ENCODE measurements at regions not wholly inside any gene's neighbourhood (a gene's known extent, or its start where the extent isn't known, plus 50 kb on each side); places are given as distances from the start of the nearest gene placed in this dataset.

GRCh38 chr13:111434578-111435159, 114.2 kb downstream of the TEX29 start:
- TF ChIP-seq, protein P1, sequence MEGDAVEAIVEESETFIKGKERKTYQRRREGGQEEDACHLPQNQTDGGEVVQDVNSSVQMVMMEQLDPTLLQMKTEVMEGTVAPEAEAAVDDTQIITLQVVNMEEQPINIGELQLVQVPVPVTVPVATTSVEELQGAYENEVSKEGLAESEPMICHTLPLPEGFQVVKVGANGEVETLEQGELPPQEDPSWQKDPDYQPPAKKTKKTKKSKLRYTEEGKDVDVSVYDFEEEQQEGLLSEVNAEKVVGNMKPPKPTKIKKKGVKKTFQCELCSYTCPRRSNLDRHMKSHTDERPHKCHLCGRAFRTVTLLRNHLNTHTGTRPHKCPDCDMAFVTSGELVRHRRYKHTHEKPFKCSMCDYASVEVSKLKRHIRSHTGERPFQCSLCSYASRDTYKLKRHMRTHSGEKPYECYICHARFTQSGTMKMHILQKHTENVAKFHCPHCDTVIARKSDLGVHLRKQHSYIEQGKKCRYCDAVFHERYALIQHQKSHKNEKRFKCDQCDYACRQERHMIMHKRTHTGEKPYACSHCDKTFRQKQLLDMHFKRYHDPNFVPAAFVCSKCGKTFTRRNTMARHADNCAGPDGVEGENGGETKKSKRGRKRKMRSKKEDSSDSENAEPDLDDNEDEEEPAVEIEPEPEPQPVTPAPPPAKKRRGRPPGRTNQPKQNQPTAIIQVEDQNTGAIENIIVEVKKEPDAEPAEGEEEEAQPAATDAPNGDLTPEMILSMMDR (conservative IDR thresholded peaks at IDR 0.05; ENCODE audit: low read depth in 2 of 2), result no peak
- TF ChIP-seq EZH2 (IDR thresholded peaks at IDR 0.05; ENCODE audit: low read depth, unreplicated experiment), result no peak

Measured in GM23338 (cell line).